HCT116 (cell line): ENCODE measurements at regions not wholly inside any gene's neighbourhood (a gene's known extent, or its start where the extent isn't known, plus 50 kb on each side); places are given as distances from the start of the nearest gene placed in this dataset.

Experiments
- ATAC-seq: fragments of 200-7000 bp; cut with Tn5 transposase; 2 replicates; pipeline ENCODE4 v1.9.1; 2020; ENCODE audit warnings: mild to moderate bottlenecking, moderate library complexity
- BruUV-seq: library from RNA; stranded (reverse); fragments of 400-500 nt; replicated peaks from 2 replicates; lab custom pipeline; 2021; lab: Mats Ljungman, UMichigan
- CTCF ChIA-PET: fragments of 300-600 bp; sonication (Branson Sonifier 250); formaldehyde crosslinking; loops from one replicate; lab custom pipeline; 2021; ENCODE audit warnings: antibody characterized with exemption; lab: Charles Lee
- POLR2A ChIA-PET: fragments of 300-600, 350-600 bp; sonication (Branson Sonifier 250); formaldehyde crosslinking; loops from one replicate; lab custom pipeline; 2021; ENCODE audit warnings: antibody characterized with exemption; lab: Charles Lee
- RAD21 ChIA-PET, 2 experiments: fragments of 300-600 bp; sonication (Branson Sonifier 250); formaldehyde crosslinking; loops; one replicate each; lab custom pipeline; 2023; ENCODE audit warnings: low total read pairs in 2 of 2; ENCODE audit not compliant: uncharacterized antibody in 2 of 2, unreplicated experiment in 2 of 2, low non-redundant PET in 1 of 2; lab: Charles Lee
- DNase-seq: peaks from one replicate; pipeline ENCODE4 v3.0.0-alpha.2; 2010; ENCODE audit warnings: low read depth, low spot score
- H2AFZ ChIP-seq: fragments of 200-600 bp; shearing (Covaris generic), sonication (generic); 2 replicates; pipeline ENCODE4 v1.6.1; 2017; ENCODE audit warnings: low read depth, mixed run types, mixed read lengths, antibody characterized with exemption, low read length; ENCODE audit not compliant: poor library complexity, severe bottlenecking
- H3K27ac ChIP-seq: 2 replicates; pipeline ENCODE4 v1.5.1; 2012; ENCODE audit warnings: low read depth, low read length
- H3K27me3 ChIP-seq: fragments of 200-600 bp; sonication (generic); 2 replicates; pipeline ENCODE4 v1.6.1; 2016; ENCODE audit warnings: mixed run types, low read length, mixed read lengths; ENCODE audit not compliant: insufficient read depth
- H3K36me3 ChIP-seq, 2 experiments: fragments of 200-500 bp in 1 of 2; fragments of 200-600 bp in 1 of 2; sonication (Bioruptor generic) in 1 of 2; sonication (generic) in 1 of 2; 2 replicates each; pipeline versions ENCODE4 v1.5.1 to v1.6.1; 2014 to 2016; ENCODE audit warnings: low read length in 2 of 2, inconsistent platforms in 1 of 2, mixed read lengths in 1 of 2, mixed run types in 1 of 2; ENCODE audit not compliant: insufficient read depth in 2 of 2, control insufficient read depth in 1 of 2
- H3K4me1 ChIP-seq, 2 experiments: fragments of 200-600 bp in 1 of 2; sonication (generic) in 1 of 2; 2 replicates each; pipeline versions ENCODE4 v1.5.1 to v1.6.1; 2012 to 2017; ENCODE audit warnings: low read length in 2 of 2, inconsistent platforms in 1 of 2, mild to moderate bottlenecking in 1 of 2, mixed read lengths in 1 of 2, mixed run types in 1 of 2, moderate library complexity in 1 of 2; ENCODE audit not compliant: insufficient read depth in 2 of 2, control insufficient read depth in 1 of 2
- H3K4me2 ChIP-seq: fragments of 200-600 bp; sonication (generic); 2 replicates; pipeline ENCODE4 v1.6.1; 2017; ENCODE audit warnings: mixed run types, low read length, mixed read lengths
- H3K4me3 ChIP-seq, 2 experiments: fragments of 200-600 bp in 1 of 2; sonication (generic) in 1 of 2; replicated peaks in 1 of 2; 2 replicates each; pipeline ENCODE4 v1.5.1; 2011 to 2016; ENCODE audit warnings: low read length in 2 of 2, control low read depth in 1 of 2, low read depth in 1 of 2, mild to moderate bottlenecking in 1 of 2, mixed read lengths in 1 of 2, mixed run types in 1 of 2
- H3K79me2 ChIP-seq: fragments of 200-600 bp; sonication (generic); 2 replicates; pipeline ENCODE4 v1.6.1; 2017; ENCODE audit warnings: mild to moderate bottlenecking, mixed run types, low read length, moderate library complexity, mixed read lengths; ENCODE audit not compliant: insufficient read depth
- H3K9ac ChIP-seq: fragments of 200-600 bp; sonication (generic); 2 replicates; pipeline ENCODE4 v1.6.1; 2016; ENCODE audit warnings: low read length, mixed read lengths
- H3K9me2 ChIP-seq: fragments of 200-600 bp; sonication (generic), shearing (Covaris generic); 2 replicates; pipeline ENCODE4 v1.6.1; 2017; ENCODE audit warnings: mixed run types, mild to moderate bottlenecking, moderate library complexity; ENCODE audit not compliant: insufficient read depth
- H3K9me3 ChIP-seq, 2 experiments: fragments of 200-500 bp in 1 of 2; fragments of 200-600 bp in 1 of 2; sonication (Bioruptor generic) in 1 of 2; sonication (generic) in 1 of 2; 2 replicates each; pipeline ENCODE4 v1.6.1; 2014 to 2017; ENCODE audit warnings: low read length in 2 of 2, mixed read lengths in 2 of 2, inconsistent platforms in 1 of 2, low read depth in 1 of 2, mild to moderate bottlenecking in 1 of 2, mixed run types in 1 of 2, moderate library complexity in 1 of 2; ENCODE audit not compliant: control insufficient read depth in 1 of 2, insufficient read depth in 1 of 2
- H4K20me1 ChIP-seq: fragments of 200-600 bp; sonication (generic), shearing (Covaris generic); 2 replicates; pipeline ENCODE4 v1.6.1; 2017; ENCODE audit warnings: mixed run types, mild to moderate bottlenecking, moderate library complexity; ENCODE audit not compliant: insufficient read depth
- ELF1 ChIP-seq: IDR thresholded peaks from 2 replicates; pipeline ENCODE4 v1.6.1; 2012; ENCODE audit warnings: low read depth, borderline replicate concordance
- FOSL1 ChIP-seq: IDR thresholded peaks from 2 replicates; pipeline ENCODE4 v1.6.1; 2012; ENCODE audit warnings: low read depth
- MAX ChIP-seq: IDR thresholded peaks from 2 replicates; pipeline ENCODE4 v1.6.1; 2012
- REST ChIP-seq: IDR thresholded peaks from 2 replicates; pipeline ENCODE4 v1.6.1; 2012; ENCODE audit warnings: low read depth
- ZBTB33 ChIP-seq: IDR thresholded peaks from 2 replicates; pipeline ENCODE4 v1.6.1; 2011; ENCODE audit warnings: mild to moderate bottlenecking, low read length, moderate library complexity; ENCODE audit not compliant: insufficient replicate concordance; ENCODE audit errors: extremely low read depth
- ZNF274 ChIP-seq: fragments of 200-500 bp; sonication (Bioruptor generic); IDR thresholded peaks from 2 replicates; pipeline ENCODE4 v1.6.1; 2014; ENCODE audit warnings: mild to moderate bottlenecking, low read depth, low read length, inconsistent platforms
- intact Hi-C: fragments of 100-400 bp; cut with micrococcal nuclease; formaldehyde crosslinking; loops from 2 replicates; pipeline ENCODE4 v1.10.0; 2022

GRCh38 chr4:8732092-8732491, 139.5 kb downstream of the CPZ start:
- 0 out of 4 replicates have a peak, but pooled peaks cover 0 to 4% of the 10 kb centered on the region in 2 experiments for H3K9me3 ChIP-seq
- ATAC-seq (no peak), DNase-seq (no peak)
- ChIA-PET POLR2A (no interaction called here), CTCF (no interaction called here), RAD21 (no interaction called here)
- no peak overlapping the region for H2AFZ ChIP-seq
- no peaks in the 10 kb centered on the region for H3K4me1 ChIP-seq
- BruUV-seq: no TSS peak
- intact Hi-C loops: no loop called here
- H4K20me1 ChIP-seq: no peaks in the 10 kb centered on the region
- H3K79me2 ChIP-seq: no peaks in the 10 kb centered on the region
- no peak overlapping the region for H3K4me3 ChIP-seq
- H3K27me3 ChIP-seq: no peaks in the 10 kb centered on the region
- no peaks in the 10 kb centered on the region for H3K36me3 ChIP-seq
- TF ChIP-seq REST: no peak
- TF ChIP-seq ZBTB33: no peak
- no peak for TF ChIP-seq MAX
- TF ChIP-seq FOSL1: no peak
- no peak for TF ChIP-seq ZNF274
- TF ChIP-seq ELF1: no peak
- TF ChIP-seq, all 23 proteins: peak for 0
- Histone ChIP-seq H3K4me2 (no peak overlapping the region), H3K27ac (no peak overlapping the region), H3K9ac (no peak overlapping the region), H3K9me2 (no peaks in the 10 kb centered on the region)
